ENCODE measurements at regions not wholly inside any gene's neighbourhood (a gene's known extent, or its start where the extent isn't known, plus 50 kb on each side); places are given as distances from the start of the nearest gene placed in this dataset.

GRCh38 chr1:38555130-38555529 is 304.4 kb downstream of the RRAGC start:
- H3K27ac ChIP-seq = no peak overlapping the region
- TF ChIP-seq CTCF (IDR thresholded peaks at IDR 0.05) = no peak
- no peaks in the 10 kb centered on the region for H3K27me3 ChIP-seq (ENCODE audit: low read depth)
- H3K4me1 ChIP-seq = peaks cover 12% of the 10 kb centered on the region
- H3K4me3 ChIP-seq = no peak overlapping the region
- no peak for DNase-seq
- H3K36me3 ChIP-seq = no peaks in the 10 kb centered on the region
- intact Hi-C loops (cut with DNase I) = no loop called here
- ATAC-seq = no peak
- H3K9me3 ChIP-seq = no peaks in the 10 kb centered on the region

GRCh38 chr1:38551318-38552307 is 308.0 kb downstream of the RRAGC start:
- no peaks in the 10 kb centered on the region for H3K4me1 ChIP-seq
- H3K4me3 ChIP-seq = no peak overlapping the region
- no peaks in the 10 kb centered on the region for H3K27me3 ChIP-seq (ENCODE audit: low read depth)
- no peaks in the 10 kb centered on the region for H3K9me3 ChIP-seq
- no peak overlapping the region for H3K27ac ChIP-seq
- H3K36me3 ChIP-seq = no peaks in the 10 kb centered on the region
- intact Hi-C loops (cut with DNase I) = no loop called here
- no peak for DNase-seq
- no peak for ATAC-seq
- TF ChIP-seq CTCF (IDR thresholded peaks at IDR 0.05) = no peak

- DNase-seq = no peak
- no peak for TF ChIP-seq CTCF (IDR thresholded peaks at IDR 0.05)
- Histone ChIP-seq H3K36me3 (no peaks in the 10 kb centered on the region), H3K27me3 (ENCODE audit: low read depth) (no peaks in the 10 kb centered on the region), H3K27ac (no peak overlapping the region), H3K9me3 (no peaks in the 10 kb centered on the region), H3K4me1 (no peaks in the 10 kb centered on the region), H3K4me3 (no peak overlapping the region)
- no peak for ATAC-seq
- intact Hi-C loops (cut with DNase I) = no loop called here
These were observed 310.4 kb downstream of the RRAGC start for GRCh38 chr1:38549191-38549590.

GRCh38 chr1:38547321-38547720 is 312.3 kb downstream of the RRAGC start:
- TF ChIP-seq CTCF (IDR thresholded peaks at IDR 0.05) = no peak
- Histone ChIP-seq H3K27me3 (ENCODE audit: low read depth) (no peaks in the 10 kb centered on the region), H3K4me3 (no peak overlapping the region), H3K4me1 (no peaks in the 10 kb centered on the region), H3K9me3 (no peaks in the 10 kb centered on the region), H3K36me3 (no peaks in the 10 kb centered on the region), H3K27ac (no peak overlapping the region)
- no peak for DNase-seq
- no peak for ATAC-seq
- intact Hi-C loops (cut with DNase I) = no loop called here

GRCh38 chr1:38546636-38547035 is 312.9 kb downstream of the RRAGC start:
- Histone ChIP-seq H3K36me3 (no peaks in the 10 kb centered on the region), H3K27ac (no peak overlapping the region)

More at GRCh38 chr1:38546636-38547035, 312.9 kb downstream of the RRAGC start:
- no peak for TF ChIP-seq CTCF (IDR thresholded peaks at IDR 0.05)
- H3K4me1 ChIP-seq = no peaks in the 10 kb centered on the region
- H3K27me3 ChIP-seq (ENCODE audit: low read depth) = no peaks in the 10 kb centered on the region
- H3K9me3 ChIP-seq = no peaks in the 10 kb centered on the region
- intact Hi-C loops (cut with DNase I) = no loop called here
- ATAC-seq (no peak), DNase-seq (no peak)
- H3K4me3 ChIP-seq = no peak overlapping the region
